SKM-1 treated with dmso at 0.1 percent for 144 hours (cell line): ENCODE measurements at regions not wholly inside any gene's neighbourhood (a gene's known extent, or its start where the extent isn't known, plus 50 kb on each side); places are given as distances from the start of the nearest gene placed in this dataset.

Source experiments
- DNase-seq: peaks from one replicate; lab custom pipeline; 2025; ENCODE audit not compliant: unreplicated experiment; lab: John Stamatoyannopoulos, UW

- peak; percentile 13 for DNase-seq
Observed at GRCh38 chr3:99542767-99543518, 95.5 kb upstream of the COL8A1 start.

- no peak for DNase-seq
Observed at GRCh38 chr3:99541181-99541580, 97.2 kb upstream of the COL8A1 start.

- DNase-seq: no peak
Observed at GRCh38 chr3:99537416-99537815, 101.0 kb upstream of the COL8A1 start.

DNA sequence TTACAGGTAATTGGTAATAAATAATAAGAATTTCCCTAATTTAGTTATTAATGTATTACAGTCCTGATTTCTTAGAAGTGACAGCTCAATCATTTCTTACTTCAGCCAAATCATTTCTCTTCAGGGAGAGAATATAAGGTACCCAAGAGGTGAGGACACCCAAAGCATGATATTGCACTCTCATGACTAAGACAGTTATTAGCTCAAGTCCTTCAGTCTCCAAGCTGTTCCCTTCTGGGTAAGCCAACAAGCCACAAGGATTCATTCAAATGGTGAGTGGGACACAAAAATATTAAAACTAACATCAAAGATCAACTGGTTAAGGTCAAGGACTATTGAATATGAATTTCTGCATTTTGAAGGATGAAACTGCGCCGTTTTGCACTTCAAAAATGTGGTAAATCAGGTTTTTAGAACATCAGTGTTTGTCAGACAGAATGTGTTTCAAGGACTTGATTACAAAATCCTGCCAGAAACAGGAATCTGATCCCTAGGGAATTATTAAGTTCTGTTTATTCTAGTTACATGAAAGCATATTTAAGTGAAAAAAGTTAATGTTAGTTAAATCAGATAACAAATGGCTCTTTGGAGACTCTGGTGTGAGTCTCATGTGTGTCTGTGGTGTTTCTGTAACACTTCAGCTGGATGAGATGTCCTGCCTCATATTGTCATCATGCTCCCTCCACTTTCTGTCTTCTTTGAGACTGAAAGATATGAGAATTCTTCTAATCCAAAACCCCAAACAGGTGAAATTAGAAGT lies 101.7 kb upstream of the COL8A1 start:
- no peak for DNase-seq

DNA sequence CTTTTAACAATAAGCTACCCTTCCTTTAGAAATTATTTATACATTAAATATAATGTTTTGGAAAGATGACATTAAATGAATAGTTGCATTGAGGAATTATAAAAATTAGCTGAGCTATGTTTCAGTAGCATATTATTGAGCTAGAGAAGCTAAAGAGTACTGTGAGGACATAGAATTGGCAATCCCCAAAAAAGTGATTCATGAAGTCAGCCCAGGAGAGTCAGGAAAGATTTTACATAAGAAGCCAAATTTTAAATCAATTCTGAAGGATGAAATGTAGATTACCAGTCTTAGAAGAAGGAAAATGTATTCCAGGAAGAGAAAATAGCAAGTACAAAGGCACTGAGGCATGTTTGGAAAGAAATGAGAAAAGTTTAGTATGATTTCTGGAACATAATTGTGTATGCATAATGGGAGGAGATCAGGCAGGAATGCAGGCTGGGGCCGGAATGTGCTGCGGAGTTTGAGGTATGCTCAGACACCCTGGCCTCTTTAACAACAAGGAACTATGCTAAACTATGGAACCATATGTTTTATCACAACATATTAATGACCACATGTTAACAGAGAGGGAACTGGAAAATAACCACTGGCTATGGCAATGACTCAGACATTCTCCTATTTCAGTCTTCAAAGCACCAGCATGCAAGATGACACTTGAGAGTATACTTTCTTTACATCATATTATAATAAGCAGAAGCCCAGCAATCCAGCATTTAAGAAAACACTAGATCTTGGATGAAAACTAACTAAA lies 103.3 kb upstream of the COL8A1 start:
- no peak for DNase-seq

GRCh38 chr3:99532246-99532645 lies 106.1 kb upstream of the COL8A1 start:
- DNase-seq: peak; percentile 25

- no peak for DNase-seq
Observed at GRCh38 chr3:99529265-99529664, 109.1 kb upstream of the COL8A1 start.

DNA sequence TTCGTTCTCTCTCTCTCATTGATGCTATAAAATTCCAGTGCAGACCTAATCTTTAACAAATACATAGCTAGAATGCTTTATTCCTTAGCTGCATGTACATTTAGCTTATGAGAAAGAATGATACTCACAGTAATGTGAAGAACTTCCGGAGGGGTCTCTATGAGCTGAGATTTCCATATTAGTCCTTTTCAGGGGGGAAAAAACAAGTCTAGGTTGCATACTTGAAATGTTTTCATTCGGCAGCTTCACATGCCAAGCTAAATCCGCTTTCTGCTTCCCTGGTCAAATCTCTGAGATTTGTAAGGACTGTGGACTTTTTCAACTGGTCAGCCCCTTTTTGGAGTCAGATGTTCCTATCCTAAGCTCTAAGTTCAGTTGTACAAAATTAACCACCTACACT lies 111.5 kb upstream of the COL8A1 start:
- no peak for DNase-seq

- no peak for DNase-seq
Observed at GRCh38 chr3:99524559-99524958, 113.8 kb upstream of the COL8A1 start.

DNA sequence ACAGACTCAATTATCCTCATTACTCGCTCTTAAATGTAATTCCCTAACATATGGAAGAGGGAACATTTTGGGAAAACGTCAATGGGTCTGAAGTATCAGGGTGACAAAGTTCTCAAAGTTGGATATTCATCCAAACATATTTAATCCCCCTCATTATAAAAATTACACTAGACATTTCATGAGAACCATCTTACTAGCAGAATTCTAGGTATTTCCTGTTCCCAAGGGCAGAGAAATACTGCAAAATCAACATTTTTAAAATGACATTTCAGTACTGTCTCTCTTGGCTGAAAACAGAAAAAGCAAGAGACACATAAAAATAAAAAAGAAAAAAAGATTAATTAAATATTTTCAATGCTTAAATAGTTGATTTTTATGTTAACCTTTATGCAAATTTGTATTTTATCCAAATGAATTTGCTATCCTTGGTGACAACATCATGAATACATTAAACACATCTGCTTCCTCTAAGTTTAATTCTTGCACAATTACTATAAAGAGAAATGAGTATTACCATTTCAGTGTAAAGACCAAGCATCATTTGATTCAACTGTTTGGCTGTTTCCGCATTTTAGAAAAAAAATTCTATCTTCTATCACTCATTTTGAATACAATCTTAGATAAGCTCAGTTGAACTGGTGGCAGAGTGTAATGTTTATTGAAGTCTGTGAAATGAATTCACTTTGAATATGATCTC lies 114.8 kb upstream of the COL8A1 start:
- DNase-seq: no peak

GRCh38 chr3:99522147-99522546 lies 116.2 kb upstream of the COL8A1 start:
- DNase-seq: no peak

DNA sequence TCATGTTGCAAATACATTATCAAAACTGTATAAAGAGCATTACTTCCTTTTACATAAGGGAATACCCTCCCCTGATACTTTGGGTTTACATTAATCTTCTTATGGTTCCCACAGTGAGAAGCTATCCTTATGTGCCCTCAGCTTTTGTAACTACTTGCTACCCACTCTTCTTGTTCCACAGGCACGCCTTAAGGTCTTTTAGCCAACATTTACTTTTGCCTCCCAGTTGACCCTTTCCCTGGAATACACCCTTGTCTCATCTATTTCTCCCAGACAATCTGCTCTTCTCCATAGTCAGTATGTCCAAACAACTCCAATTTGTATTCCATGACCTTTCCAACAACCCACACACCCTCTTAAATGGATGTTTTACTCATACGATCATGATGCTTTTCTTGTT lies 116.8 kb upstream of the COL8A1 start:
- no peak for DNase-seq

- no peak for DNase-seq
Observed at GRCh38 chr3:99520513-99520912, 117.9 kb upstream of the COL8A1 start.

- DNase-seq: no peak
Observed at GRCh38 chr3:99516936-99517335, 121.5 kb upstream of the COL8A1 start.

DNA sequence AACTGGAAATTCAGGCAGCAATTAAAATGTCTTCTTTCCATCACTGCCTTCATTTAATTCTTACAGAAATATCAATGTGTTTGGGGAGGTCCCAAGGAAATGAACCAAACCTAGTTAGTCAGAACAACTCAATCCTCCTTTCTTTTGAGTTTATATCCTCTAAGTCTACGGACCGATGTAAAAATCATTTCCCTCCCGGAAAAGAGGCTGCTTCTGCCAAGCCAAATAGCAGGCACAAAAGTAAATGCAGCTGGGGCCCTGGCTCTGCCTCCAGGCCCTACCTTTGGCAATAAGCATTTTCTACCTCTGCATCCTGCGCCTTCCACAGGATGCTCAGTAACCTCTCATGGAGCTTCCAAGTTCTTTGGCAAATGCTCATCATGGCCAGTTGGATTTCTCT lies 122.5 kb upstream of the COL8A1 start:
- DNase-seq: no peak

DNA sequence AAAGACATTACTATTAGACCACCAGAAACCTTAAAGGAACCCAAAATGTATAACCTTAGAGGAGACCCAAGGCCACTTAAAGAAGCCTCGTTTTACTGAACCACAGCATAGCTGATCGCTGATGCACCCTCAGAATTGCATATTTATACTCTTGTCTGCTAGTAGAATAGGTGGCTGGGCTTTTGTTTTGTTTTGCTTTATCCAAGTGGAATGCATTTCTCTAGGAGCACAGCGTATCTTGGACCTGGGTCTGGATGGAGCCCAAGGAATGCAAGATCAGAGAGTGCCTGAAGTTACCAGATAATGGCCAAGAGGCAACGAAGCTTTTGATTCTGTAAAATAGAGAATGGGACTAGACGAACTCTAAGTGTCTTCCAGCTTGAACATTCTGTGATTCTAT lies 129.2 kb upstream of the COL8A1 start:
- no peak for DNase-seq

DNA sequence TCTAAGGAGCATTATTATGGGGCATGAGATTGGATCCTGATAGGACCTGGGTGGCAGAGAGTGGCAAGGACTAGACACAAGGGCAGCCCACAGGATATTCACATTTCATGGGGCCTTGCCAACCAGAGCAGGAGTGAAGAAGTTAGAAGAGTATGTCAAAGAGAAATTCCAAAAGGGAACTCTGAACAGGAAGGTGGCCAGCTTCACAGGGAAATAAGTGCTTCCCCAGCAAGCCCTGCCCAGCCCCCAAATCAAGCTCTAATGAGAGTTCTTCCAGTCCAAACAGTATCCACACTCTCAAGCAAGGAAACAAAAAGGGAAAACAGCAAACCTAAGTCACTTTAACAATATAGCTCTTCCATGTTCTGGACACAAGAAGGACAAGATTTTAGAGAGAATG lies 130.2 kb upstream of the COL8A1 start:
- DNase-seq: no peak

DNA sequence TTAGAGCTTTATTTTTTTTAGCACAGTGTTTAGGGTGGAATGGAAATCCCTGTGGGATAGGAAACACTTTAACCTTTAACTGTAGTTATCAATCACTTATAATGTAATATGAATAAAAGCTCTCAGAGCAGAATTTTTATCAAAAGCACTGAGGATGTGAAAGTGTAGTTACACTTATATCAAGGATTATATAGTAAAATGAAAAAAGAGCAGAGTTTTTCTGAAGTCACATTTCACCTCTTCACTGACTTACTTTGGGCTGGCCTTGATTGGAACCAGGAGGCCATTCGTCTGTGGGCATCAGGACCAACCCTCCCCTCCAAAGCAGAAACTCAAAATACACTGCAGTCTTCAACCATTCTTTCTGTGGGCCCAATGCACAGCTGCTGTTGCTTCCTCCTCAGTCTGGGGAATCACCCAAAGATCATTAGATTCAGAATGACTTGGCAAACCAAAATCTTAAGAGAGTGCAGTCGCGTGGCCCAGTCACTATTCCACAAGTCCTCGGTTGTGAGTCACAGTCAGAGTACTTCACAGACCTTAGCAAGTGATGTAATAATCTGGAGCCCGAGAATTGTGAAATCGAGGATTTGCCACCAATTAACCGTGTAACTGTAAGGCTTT lies 132.6 kb upstream of the COL8A1 start:
- peak; percentile 86 for DNase-seq

DNA sequence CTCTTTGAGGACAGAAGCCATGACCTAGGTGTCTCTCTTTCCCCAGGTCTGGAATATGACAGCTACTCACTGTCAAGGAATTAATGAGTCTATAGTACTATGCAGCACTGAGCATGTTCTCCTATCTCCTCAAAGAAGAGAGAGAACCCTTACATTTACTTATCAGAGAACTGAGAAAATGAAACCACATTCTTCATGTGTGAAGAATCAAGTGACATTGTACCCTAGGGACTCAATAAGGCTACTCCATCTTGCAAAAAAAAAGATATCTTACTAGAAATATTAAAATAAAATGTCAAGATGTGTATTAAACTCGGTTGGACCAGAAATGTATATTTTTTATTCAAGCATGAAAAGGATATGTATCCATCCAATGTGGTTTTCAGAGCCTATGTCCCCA lies 133.2 kb upstream of the COL8A1 start:
- DNase-seq: no peak

DNA sequence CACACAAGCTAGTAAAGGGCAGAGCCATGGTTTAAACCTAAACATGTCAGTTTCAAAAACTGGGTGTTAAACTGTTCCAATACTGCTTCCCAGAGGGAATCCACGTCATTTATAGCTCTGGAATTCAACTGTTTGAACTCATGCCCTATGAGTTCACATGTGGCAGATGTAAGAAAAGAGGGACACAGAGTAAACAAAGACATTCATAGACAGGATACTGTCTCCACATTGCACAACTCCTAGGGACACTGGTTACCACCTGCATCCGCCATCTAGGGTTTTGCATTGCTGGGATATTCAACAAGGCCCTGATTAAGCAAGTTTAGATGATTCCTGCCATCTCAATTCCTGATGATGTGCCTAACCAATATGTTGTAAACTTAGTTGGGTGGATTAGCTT lies 134.1 kb upstream of the COL8A1 start:
- no peak for DNase-seq

GRCh38 chr3:99503350-99503749 lies 135.0 kb upstream of the COL8A1 start:
- no peak for DNase-seq
